ENCODE measurements at regions not wholly inside any gene's neighbourhood (a gene's known extent, or its start where the extent isn't known, plus 50 kb on each side); places are given as distances from the start of the nearest gene placed in this dataset.

DNA sequence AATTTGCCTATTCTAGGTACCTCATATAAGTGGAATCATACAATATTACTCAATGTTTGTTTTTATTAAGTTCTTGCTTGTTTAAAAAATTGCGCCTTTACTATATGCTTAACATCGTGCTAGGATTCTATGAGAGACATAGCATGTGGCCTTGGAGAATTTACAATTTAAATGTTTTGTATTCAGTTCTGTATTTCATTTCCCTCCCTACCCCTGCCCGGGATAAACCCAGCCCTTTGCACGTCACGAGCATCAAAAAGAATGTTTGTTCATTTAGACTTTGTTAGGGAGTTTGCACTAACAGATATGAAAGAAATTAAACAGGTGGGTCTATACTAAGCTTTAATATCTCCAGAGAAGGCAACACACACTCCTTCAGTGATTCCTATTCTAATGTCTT lies 75.7 kb downstream of the C18orf54 start:
- no peaks in the 10 kb centered on the region for H4K20me1 ChIP-seq (ENCODE audit: insufficient read depth, low read length)
- no peaks in the 10 kb centered on the region for H3K9me3 ChIP-seq (replicated peaks in 1 of 2; ENCODE audit: control insufficient read depth in 1 of 2, insufficient read depth in 1 of 2, low read length in 2 of 2)
- Mint-ChIP-seq H3K27ac (no peak overlapping the region), H3K4me1 (no peaks in the 10 kb centered on the region), H3K27me3 (ENCODE audit: low read depth in 3 of 3) (peaks cover 0 to 5% (median 3%) of the 10 kb centered on the region in 3 donors), H3K9me3 (peaks cover 0 to 5% (median 0%) of the 10 kb centered on the region in 7 donors), H3K4me3 (no peak overlapping the region), H3K36me3 (no peaks in the 10 kb centered on the region)
- H3K27ac ChIP-seq (ENCODE audit: low read depth in 1 of 2, low read length in 2 of 2): no peak overlapping the region
- TF ChIP-seq, protein P1, sequence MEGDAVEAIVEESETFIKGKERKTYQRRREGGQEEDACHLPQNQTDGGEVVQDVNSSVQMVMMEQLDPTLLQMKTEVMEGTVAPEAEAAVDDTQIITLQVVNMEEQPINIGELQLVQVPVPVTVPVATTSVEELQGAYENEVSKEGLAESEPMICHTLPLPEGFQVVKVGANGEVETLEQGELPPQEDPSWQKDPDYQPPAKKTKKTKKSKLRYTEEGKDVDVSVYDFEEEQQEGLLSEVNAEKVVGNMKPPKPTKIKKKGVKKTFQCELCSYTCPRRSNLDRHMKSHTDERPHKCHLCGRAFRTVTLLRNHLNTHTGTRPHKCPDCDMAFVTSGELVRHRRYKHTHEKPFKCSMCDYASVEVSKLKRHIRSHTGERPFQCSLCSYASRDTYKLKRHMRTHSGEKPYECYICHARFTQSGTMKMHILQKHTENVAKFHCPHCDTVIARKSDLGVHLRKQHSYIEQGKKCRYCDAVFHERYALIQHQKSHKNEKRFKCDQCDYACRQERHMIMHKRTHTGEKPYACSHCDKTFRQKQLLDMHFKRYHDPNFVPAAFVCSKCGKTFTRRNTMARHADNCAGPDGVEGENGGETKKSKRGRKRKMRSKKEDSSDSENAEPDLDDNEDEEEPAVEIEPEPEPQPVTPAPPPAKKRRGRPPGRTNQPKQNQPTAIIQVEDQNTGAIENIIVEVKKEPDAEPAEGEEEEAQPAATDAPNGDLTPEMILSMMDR (IDR thresholded peaks at IDR 0.05): no peak
- H3K79me2 ChIP-seq (ENCODE audit: insufficient read depth, low read length): no peaks in the 10 kb centered on the region
- no peak overlapping the region for H3K9ac ChIP-seq (ENCODE audit: insufficient read depth, low read length, poor library complexity, severe bottlenecking)
- H2AFZ ChIP-seq (ENCODE audit: insufficient read depth, low read depth, low read length, poor library complexity, severe bottlenecking): no peak overlapping the region
- H3K4me1 ChIP-seq (ENCODE audit: control insufficient read depth in 1 of 2, insufficient read depth in 2 of 2, low read length in 2 of 2): no peaks in the 10 kb centered on the region
- H3K4me2 ChIP-seq (replicated peaks; ENCODE audit: extremely low read depth, low read length, poor library complexity, severe bottlenecking): no peak overlapping the region
- no peak for DNase-seq
- intact Hi-C loops (cut with micrococcal nuclease): no loop called here
- no CpG with 5 or more reads among the region's 5 CpGs for WGBS (ENCODE audit: insufficient coverage)
- H3K36me3 ChIP-seq (replicated peaks in 1 of 2; ENCODE audit: control insufficient read depth in 1 of 2, insufficient read depth in 2 of 2, low read length in 2 of 2): no peaks in the 10 kb centered on the region
- H3K27me3 ChIP-seq (ENCODE audit: control insufficient read depth in 2 of 2, insufficient read depth in 2 of 2, low read length in 2 of 2): no peaks in the 10 kb centered on the region
- H3K4me3 ChIP-seq (replicated peaks in 1 of 3; ENCODE audit: low read depth in 2 of 3, low read length in 3 of 3): no peak overlapping the region

DNA sequence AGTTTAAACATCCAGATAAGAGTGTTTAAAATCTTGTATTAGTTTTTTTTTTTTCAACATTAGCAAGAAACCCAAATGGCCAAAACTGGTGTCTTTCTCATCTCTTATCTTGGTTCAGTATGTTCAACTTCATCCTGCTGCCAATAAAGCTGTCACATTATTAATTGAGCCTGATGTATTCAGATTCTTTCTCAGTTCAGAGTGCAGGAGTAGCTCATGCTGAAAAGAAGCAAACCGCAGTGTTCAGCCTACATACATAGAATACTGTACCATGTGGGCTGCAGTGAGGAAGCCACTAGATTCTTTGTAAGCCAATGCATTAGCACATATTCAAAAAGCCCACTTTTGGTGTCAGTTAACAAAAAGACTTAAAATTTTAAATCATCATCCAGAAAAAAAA lies 76.2 kb downstream of the C18orf54 start:
- Histone ChIP-seq H3K79me2 (ENCODE audit: insufficient read depth, low read length) (no peaks in the 10 kb centered on the region), H3K4me2 (replicated peaks; ENCODE audit: extremely low read depth, low read length, poor library complexity, severe bottlenecking) (no peak overlapping the region), H3K36me3 (replicated peaks in 1 of 2; ENCODE audit: control insufficient read depth in 1 of 2, insufficient read depth in 2 of 2, low read length in 2 of 2) (no peaks in the 10 kb centered on the region), H2AFZ (ENCODE audit: insufficient read depth, low read depth, low read length, poor library complexity, severe bottlenecking) (no peak overlapping the region), H4K20me1 (ENCODE audit: insufficient read depth, low read length) (no peaks in the 10 kb centered on the region), H3K9ac (ENCODE audit: insufficient read depth, low read length, poor library complexity, severe bottlenecking) (no peak overlapping the region), H3K4me1 (ENCODE audit: control insufficient read depth in 1 of 2, insufficient read depth in 2 of 2, low read length in 2 of 2) (no peaks in the 10 kb centered on the region), H3K27ac (ENCODE audit: low read depth in 1 of 2, low read length in 2 of 2) (no peak overlapping the region), H3K27me3 (ENCODE audit: control insufficient read depth in 2 of 2, insufficient read depth in 2 of 2, low read length in 2 of 2) (no peaks in the 10 kb centered on the region), H3K9me3 (replicated peaks in 1 of 2; ENCODE audit: control insufficient read depth in 1 of 2, insufficient read depth in 1 of 2, low read length in 2 of 2) (no peaks in the 10 kb centered on the region), H3K4me3 (replicated peaks in 1 of 3; ENCODE audit: low read depth in 2 of 3, low read length in 3 of 3) (no peak overlapping the region)
- DNase-seq: no peak
- Mint-ChIP-seq H3K9me3 (peaks cover 0 to 5% (median 0%) of the 10 kb centered on the region in 7 donors), H3K27ac (no peak overlapping the region), H3K4me1 (no peaks in the 10 kb centered on the region), H3K27me3 (ENCODE audit: low read depth in 3 of 3) (peaks cover 3 to 6% (median 3%) of the 10 kb centered on the region in 3 donors), H3K4me3 (no peak overlapping the region), H3K36me3 (no peaks in the 10 kb centered on the region)
- intact Hi-C loops (cut with micrococcal nuclease): no loop called here
- whole genome bisulfite sequencing (ENCODE audit: insufficient coverage): no CpG with 5 or more reads among the region's 1 CpG
- TF ChIP-seq, protein P1 (IDR thresholded peaks at IDR 0.05): no peak
